ENCODE measurements at regions not wholly inside any gene's neighbourhood (a gene's known extent, or its start where the extent isn't known, plus 50 kb on each side); places are given as distances from the start of the nearest gene placed in this dataset.

DNA sequence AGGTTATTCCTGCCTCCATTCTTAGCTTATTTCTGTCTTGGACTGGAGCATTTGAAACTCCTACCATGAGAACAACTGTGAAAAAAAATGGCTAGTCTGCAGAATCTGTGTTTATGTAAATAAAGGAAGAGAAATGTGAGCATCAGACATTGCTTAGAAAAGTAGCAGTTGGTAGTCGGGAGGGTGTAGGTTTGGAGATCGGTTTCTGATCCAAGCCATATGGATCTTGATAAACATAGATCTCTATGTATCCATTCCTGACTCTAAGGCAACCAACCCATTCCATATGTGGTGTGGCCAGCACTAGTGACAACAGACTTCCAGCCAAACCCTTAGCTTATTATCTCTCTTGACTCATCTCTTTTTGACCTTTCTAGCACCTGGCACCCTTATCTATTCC lies 127.1 kb downstream of the NMUR2 start:
- H3K27me3 ChIP-seq (ENCODE audit: insufficient read depth, low read length) = no peaks in the 10 kb centered on the region
- no peaks in the 10 kb centered on the region for H3K4me1 ChIP-seq (ENCODE audit: control insufficient read depth in 1 of 2, insufficient read depth in 2 of 2, low read length in 2 of 2)
- no peak overlapping the region for H3K4me3 ChIP-seq (replicated peaks in 1 of 2; ENCODE audit: low read depth in 1 of 2, low read length in 2 of 2)
- TF ChIP-seq EZH2 (IDR thresholded peaks at IDR 0.05) (no peak), ELF1 (IDR thresholded peaks at IDR 0.05; ENCODE audit: borderline replicate concordance, low read depth) (no peak), CBX3 (IDR thresholded peaks at IDR 0.05; ENCODE audit: low read depth) (no peak), ZNF274 (IDR thresholded peaks at IDR 0.05; ENCODE audit: low read depth, low read length) (no peak), EGR1 (IDR thresholded peaks at IDR 0.05; ENCODE audit: low read depth) (no peak)
- TF ChIP-seq, protein P1, sequence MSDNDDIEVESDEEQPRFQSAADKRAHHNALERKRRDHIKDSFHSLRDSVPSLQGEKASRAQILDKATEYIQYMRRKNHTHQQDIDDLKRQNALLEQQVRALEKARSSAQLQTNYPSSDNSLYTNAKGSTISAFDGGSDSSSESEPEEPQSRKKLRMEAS (IDR thresholded peaks at IDR 0.05) = no peak
- TF ChIP-seq, protein P2, sequence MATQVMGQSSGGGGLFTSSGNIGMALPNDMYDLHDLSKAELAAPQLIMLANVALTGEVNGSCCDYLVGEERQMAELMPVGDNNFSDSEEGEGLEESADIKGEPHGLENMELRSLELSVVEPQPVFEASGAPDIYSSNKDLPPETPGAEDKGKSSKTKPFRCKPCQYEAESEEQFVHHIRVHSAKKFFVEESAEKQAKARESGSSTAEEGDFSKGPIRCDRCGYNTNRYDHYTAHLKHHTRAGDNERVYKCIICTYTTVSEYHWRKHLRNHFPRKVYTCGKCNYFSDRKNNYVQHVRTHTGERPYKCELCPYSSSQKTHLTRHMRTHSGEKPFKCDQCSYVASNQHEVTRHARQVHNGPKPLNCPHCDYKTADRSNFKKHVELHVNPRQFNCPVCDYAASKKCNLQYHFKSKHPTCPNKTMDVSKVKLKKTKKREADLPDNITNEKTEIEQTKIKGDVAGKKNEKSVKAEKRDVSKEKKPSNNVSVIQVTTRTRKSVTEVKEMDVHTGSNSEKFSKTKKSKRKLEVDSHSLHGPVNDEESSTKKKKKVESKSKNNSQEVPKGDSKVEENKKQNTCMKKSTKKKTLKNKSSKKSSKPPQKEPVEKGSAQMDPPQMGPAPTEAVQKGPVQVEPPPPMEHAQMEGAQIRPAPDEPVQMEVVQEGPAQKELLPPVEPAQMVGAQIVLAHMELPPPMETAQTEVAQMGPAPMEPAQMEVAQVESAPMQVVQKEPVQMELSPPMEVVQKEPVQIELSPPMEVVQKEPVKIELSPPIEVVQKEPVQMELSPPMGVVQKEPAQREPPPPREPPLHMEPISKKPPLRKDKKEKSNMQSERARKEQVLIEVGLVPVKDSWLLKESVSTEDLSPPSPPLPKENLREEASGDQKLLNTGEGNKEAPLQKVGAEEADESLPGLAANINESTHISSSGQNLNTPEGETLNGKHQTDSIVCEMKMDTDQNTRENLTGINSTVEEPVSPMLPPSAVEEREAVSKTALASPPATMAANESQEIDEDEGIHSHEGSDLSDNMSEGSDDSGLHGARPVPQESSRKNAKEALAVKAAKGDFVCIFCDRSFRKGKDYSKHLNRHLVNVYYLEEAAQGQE (IDR thresholded peaks at IDR 0.05; ENCODE audit: low read depth) = no peak
- H3K9me2 ChIP-seq (ENCODE audit: insufficient read depth) = no peaks in the 10 kb centered on the region
- ChIA-PET RAD21 (ENCODE audit: low non-redundant PET in 1 of 2, low total read pairs in 2 of 2, uncharacterized antibody in 2 of 2, unreplicated experiment in 2 of 2) (no interaction called here), POLR2A (no interaction called here), CTCF (no interaction called here)
- no peak overlapping the region for H3K9ac ChIP-seq (ENCODE audit: low read length)
- H2AFZ ChIP-seq (ENCODE audit: low read depth, low read length, poor library complexity, severe bottlenecking) = no peak overlapping the region
- no peak overlapping the region for H3K27ac ChIP-seq (ENCODE audit: low read depth, low read length)
- no peak for ATAC-seq
- no peaks in the 10 kb centered on the region for H3K79me2 ChIP-seq (ENCODE audit: insufficient read depth, low read length)
- BruUV-seq (replicated peaks) = no TSS peak
- no peaks in the 10 kb centered on the region for H3K36me3 ChIP-seq (ENCODE audit: control insufficient read depth in 1 of 2, insufficient read depth in 2 of 2, low read length in 2 of 2)
- H4K20me1 ChIP-seq (ENCODE audit: insufficient read depth) = no peaks in the 10 kb centered on the region
- no peak overlapping the region for H3K4me2 ChIP-seq (ENCODE audit: low read length)
- intact Hi-C loops (cut with micrococcal nuclease) = no loop called here
- no peaks in the 10 kb centered on the region for H3K9me3 ChIP-seq (ENCODE audit: control insufficient read depth in 1 of 2, insufficient read depth in 1 of 2, low read depth in 1 of 2, low read length in 2 of 2)
- no peak for DNase-seq (ENCODE audit: low read depth, low spot score)

DNA sequence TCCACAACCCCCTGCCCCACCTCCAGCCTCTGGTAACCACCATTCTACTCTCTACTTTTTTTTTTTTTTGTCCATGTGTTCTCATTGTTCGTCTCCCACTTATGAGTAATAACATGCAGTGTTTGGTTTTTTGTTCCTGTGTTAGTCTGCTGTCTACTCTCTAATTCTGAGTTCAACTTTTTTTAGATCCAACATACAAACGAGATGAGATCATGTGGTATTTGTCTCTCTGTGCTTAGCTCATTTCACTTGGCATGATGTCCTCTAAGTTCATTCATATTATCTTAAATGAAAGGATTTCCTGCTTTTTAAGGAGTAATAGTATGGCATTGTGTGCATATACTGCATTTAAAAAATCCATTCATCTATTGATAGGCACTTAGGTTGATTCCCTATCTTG lies 130.9 kb downstream of the NMUR2 start:
- Histone ChIP-seq H3K36me3 (ENCODE audit: control insufficient read depth in 1 of 2, insufficient read depth in 2 of 2, low read length in 2 of 2) (no peaks in the 10 kb centered on the region), H3K9me2 (ENCODE audit: insufficient read depth) (no peaks in the 10 kb centered on the region), H3K4me2 (ENCODE audit: low read length) (no peak overlapping the region), H3K27ac (ENCODE audit: low read depth, low read length) (no peak overlapping the region), H2AFZ (ENCODE audit: low read depth, low read length, poor library complexity, severe bottlenecking) (no peak overlapping the region), H3K27me3 (ENCODE audit: insufficient read depth, low read length) (no peaks in the 10 kb centered on the region), H4K20me1 (ENCODE audit: insufficient read depth) (no peaks in the 10 kb centered on the region), H3K9ac (ENCODE audit: low read length) (no peak overlapping the region), H3K79me2 (ENCODE audit: insufficient read depth, low read length) (no peaks in the 10 kb centered on the region), H3K4me1 (ENCODE audit: control insufficient read depth in 1 of 2, insufficient read depth in 2 of 2, low read length in 2 of 2) (no peaks in the 10 kb centered on the region), H3K4me3 (replicated peaks in 1 of 2; ENCODE audit: low read depth in 1 of 2, low read length in 2 of 2) (no peak overlapping the region), H3K9me3 (ENCODE audit: control insufficient read depth in 1 of 2, insufficient read depth in 1 of 2, low read depth in 1 of 2, low read length in 2 of 2) (no peaks in the 10 kb centered on the region)
- ChIA-PET CTCF (no interaction called here), POLR2A (no interaction called here), RAD21 (ENCODE audit: low non-redundant PET in 1 of 2, low total read pairs in 2 of 2, uncharacterized antibody in 2 of 2, unreplicated experiment in 2 of 2) (no interaction called here)
- no peak for DNase-seq (ENCODE audit: low read depth, low spot score)
- no TSS peak for BruUV-seq (replicated peaks)
- intact Hi-C loops (cut with micrococcal nuclease) = no loop called here
- ATAC-seq = no peak
- TF ChIP-seq POLR2A (IDR thresholded peaks at IDR 0.05; ENCODE audit: borderline replicate concordance, extremely low read depth, insufficient read depth, insufficient read length) (no peak), EGR1 (IDR thresholded peaks at IDR 0.05; ENCODE audit: low read depth) (no peak), EZH2 (IDR thresholded peaks at IDR 0.05) (no peak), EZH2phosphoT487 (IDR thresholded peaks at IDR 0.05; ENCODE audit: borderline replicate concordance) (no peak), FOSL1 (IDR thresholded peaks at IDR 0.05; ENCODE audit: low read depth) (no peak), POLR2AphosphoS5 (IDR thresholded peaks at IDR 0.05; ENCODE audit: low read depth, low read length) (no peak), SP1 (IDR thresholded peaks at IDR 0.05; ENCODE audit: low read depth) (no peak), SRF (IDR thresholded peaks at IDR 0.05; ENCODE audit: low read depth) (no peak)
- TF ChIP-seq, protein P1 (IDR thresholded peaks at IDR 0.05) = no peak
- TF ChIP-seq, protein P3, sequence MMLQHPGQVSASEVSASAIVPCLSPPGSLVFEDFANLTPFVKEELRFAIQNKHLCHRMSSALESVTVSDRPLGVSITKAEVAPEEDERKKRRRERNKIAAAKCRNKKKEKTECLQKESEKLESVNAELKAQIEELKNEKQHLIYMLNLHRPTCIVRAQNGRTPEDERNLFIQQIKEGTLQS (IDR thresholded peaks at IDR 0.05) = no peak
- TF ChIP-seq, protein P2 (IDR thresholded peaks at IDR 0.05; ENCODE audit: low read depth) = no peak

Measured in HCT116 (cell line).